HG03342 (cell line): ENCODE measurements at regions not wholly inside any gene's neighbourhood (a gene's known extent, or its start where the extent isn't known, plus 50 kb on each side); places are given as distances from the start of the nearest gene placed in this dataset.

Experiments used
- ATAC-seq: cut with Tn5 transposase; IDR thresholded peaks from one replicate; pipeline ENCODE4 v1.9.1; 2021; ENCODE audit warnings: mild to moderate bottlenecking, moderate library complexity; ENCODE audit not compliant: unreplicated experiment

- no peak for ATAC-seq
Observed at GRCh38 chr9:96183751-96184150, 118.2 kb downstream of the HSD17B3 start.

GRCh38 chr9:96178153-96178552 is 123.8 kb downstream of the HSD17B3 start:
- ATAC-seq: no peak

DNA sequence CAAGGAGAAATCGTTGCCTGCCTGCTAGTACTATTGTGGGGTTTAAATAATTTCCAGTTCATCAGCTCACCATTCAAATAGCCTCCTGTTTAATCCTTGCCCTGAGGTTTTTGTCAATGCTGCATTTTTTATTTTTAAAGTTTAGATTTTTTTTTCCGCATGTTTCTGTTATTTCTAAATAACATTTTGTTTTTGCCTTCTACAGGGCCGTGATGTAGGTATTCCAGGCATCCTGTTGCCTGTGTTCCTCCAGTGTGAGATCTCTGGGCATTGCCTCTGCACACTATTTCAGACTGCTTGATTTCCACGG is 124.3 kb downstream of the HSD17B3 start:
- no peak for ATAC-seq

- no peak for ATAC-seq
Observed at GRCh38 chr9:96177005-96177718, 124.8 kb downstream of the HSD17B3 start.

GRCh38 chr9:96175796-96176195 is 126.2 kb downstream of the HSD17B3 start:
- ATAC-seq: no peak

DNA sequence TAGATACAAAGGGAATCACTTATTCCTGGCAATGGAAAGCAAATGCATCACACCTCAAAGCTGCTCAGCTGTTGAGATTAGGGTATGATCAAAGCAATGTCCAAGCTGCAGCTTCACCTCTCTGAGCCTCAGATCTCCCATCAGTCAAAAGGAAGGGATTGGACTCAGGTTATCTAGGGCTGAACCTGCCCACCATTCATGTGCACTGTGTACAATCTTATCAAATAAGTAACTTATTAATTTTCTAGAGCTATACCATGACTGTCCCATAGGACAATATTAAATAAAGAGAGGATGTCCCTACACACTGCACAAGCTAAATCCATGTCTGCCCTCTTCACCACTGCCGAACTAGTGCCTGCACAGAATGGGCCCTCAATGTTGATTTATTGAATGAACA is 127.0 kb downstream of the HSD17B3 start:
- no peak for ATAC-seq

- ATAC-seq: no peak
Observed at GRCh38 chr9:96174371-96174770, 127.6 kb downstream of the HSD17B3 start.

GRCh38 chr9:96173640-96174039 is 128.3 kb downstream of the HSD17B3 start:
- no peak for ATAC-seq

GRCh38 chr9:96172797-96173196 is 129.2 kb downstream of the HSD17B3 start:
- ATAC-seq: no peak

- no peak for ATAC-seq
Observed at GRCh38 chr9:96171728-96172127, 130.2 kb downstream of the HSD17B3 start.

DNA sequence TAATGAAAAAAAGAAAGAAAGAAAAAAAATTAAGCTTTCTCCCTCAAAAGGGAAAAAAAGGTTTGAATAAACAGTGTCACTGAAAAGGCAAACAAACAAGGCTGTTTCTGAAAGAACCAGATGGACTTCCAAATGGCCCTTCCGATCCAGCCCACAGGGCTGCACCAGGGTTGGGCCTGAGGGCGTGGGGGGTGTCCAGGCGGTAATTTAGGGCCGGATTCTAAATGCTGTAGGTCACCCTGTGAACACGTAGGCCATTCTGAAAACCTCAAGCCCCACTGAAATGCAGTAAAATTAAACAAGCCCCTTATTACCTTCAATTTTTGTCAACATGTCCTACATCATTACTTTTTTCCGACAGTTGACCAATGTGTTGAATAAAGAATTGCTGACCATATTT is 132.1 kb downstream of the HSD17B3 start:
- ATAC-seq: no peak

DNA sequence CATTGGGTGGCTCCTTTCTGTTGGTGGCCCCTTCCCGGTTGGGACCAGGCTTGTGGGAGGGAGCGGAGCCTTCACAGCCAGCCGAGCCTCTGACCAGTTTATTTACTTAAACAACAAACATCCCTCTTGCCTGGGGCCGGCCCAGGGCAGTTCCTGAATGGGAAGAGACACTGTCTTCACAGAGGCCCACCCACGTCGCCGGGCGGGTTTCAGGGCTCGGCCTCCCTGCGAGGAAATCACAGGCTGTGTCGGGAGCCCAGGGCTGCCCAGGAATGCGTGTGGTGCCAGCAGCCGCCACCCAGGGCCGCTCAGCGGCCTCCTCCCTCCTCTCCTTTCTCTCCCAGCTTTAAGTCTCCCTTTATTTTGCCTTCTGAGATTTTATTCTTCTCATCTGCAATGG is 132.5 kb downstream of the HSD17B3 start:
- ATAC-seq: no peak

DNA sequence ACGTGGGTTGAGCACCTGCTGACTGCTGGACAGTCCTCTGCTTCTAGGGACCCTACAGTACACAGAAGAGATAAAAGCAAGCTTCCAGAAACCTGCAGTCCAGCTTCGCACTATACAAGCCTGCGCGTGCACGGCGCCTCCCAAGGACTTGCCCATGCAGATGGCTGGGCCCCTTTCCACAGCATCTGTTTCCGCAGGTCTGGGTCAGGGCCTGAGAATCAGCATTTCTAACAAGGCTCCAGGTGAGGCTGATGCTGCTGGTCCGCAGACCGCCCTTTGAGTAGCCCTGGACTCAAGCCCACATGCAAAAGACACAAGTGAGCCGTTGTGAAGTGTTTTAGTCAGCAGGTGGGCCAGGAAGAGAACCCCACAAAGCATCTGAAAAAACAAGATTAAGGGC is 133.1 kb downstream of the HSD17B3 start:
- ATAC-seq: no peak

- no peak for ATAC-seq
Observed at GRCh38 chr9:96167011-96167410, 135.0 kb downstream of the HSD17B3 start.

DNA sequence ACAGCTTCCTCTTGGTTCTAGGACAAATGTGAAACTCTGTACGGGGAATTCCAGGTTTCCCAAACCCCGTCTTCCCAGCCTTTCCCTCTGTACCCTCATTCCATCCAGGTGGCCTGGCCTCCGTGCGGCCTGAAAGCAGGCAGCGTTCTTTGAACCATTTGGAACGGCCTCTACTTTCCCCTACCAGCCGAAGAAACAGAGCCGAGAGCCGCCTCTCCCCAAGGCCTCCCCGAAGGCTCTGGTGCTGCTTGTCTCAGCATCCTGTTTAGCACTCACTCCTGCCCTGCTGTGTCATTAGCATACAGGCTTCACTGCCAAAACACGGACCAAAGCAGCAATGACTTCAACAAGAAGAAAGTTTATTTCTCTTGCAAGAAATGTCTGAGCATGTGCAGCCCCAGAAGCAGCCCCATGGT is 137.7 kb downstream of the HSD17B3 start:
- no peak for ATAC-seq

GRCh38 chr9:96163712-96164111 is 138.3 kb downstream of the HSD17B3 start:
- ATAC-seq: no peak

DNA sequence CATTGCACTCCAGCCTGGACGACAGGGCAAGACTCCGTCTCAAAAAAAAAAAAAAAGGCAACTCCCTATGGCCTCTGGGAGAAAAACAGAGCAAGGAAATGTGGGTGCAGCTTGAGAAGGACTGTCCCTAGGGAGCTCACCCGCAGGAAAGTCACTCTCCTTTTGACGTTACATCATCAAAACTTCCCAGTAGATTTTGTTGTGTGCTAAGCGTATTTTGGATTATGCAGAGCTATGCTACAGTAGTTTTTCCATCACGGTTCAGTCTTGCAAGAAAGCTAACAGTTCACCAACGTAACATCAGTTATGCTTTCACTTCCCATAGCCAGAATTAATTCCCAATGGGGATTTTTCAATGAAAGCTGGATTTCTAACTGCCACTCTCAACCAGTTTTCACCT is 138.8 kb downstream of the HSD17B3 start:
- ATAC-seq: no peak

DNA sequence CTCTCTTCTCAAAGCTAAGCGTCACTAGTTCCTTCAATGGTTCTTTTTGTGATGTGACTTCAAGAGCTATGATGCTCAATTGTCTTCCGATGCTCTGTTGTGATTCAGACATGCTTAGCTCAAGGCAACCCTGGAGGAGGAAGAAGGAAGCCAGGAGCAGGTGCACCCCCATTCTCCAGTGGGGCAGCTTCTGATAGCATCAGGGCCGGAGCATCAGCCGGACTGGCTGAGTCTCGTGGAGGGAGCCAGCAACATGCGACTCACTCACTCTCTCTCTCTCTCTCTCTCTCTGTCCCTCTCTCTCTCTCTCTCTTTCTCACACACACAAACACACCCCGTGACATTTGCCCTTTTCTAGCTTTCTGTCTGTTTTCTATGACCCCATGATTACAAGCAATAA is 140.2 kb downstream of the HSD17B3 start:
- no peak for ATAC-seq

DNA sequence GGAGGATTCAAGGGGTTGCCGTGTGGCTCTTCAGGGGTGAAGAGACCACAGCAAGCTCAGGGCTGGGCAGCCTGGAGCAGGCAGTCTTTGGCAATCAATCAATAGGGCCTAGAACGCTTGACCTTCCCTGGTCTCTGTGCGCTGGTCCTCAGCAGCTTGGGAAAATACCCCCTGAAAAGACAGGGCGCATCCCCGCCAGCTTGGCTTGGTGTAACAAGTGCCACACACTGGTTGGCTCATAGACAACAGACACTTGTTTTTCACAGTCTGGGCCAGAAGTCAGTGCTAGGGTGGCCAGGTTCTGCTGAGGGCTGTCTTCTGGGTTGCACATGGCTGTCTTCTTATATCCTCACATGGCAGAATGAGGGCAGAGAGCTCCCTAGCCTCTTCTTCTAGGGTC is 141.1 kb downstream of the HSD17B3 start:
- no peak for ATAC-seq

- ATAC-seq: no peak
Observed at GRCh38 chr9:96160168-96160567, 141.8 kb downstream of the HSD17B3 start.

- ATAC-seq: no peak
Observed at GRCh38 chr9:96159596-96159995, 142.4 kb downstream of the HSD17B3 start.

GRCh38 chr9:96158909-96159575 is 142.9 kb downstream of the HSD17B3 start:
- no peak for ATAC-seq

- ATAC-seq: no peak
Observed at GRCh38 chr9:96158147-96158546, 143.8 kb downstream of the HSD17B3 start.
